MM.1S (cell line): ENCODE measurements at regions not wholly inside any gene's neighbourhood (a gene's known extent, or its start where the extent isn't known, plus 50 kb on each side); places are given as distances from the start of the nearest gene placed in this dataset.

ENCODE experiments used
- EZH2 ChIP-seq: fragments of 300-600 bp; sonication (generic); optimal IDR thresholded peaks from 2 replicates; pipeline ENCODE3; 2017; ENCODE audit warnings: low read depth, mild to moderate bottlenecking, antibody characterized with exemption, low read length, mixed read lengths
- EZH2phosphoT487 ChIP-seq: fragments of 300-600 bp; sonication (generic); IDR thresholded peaks from 2 replicates; pipeline ENCODE4 v1.6.1; 2018; ENCODE audit warnings: antibody characterized with exemption, low read length
- TF ChIP-seq, protein P1 (sequence below): fragments of 300-600 bp; sonication (generic); IDR thresholded peaks from 2 replicates; pipeline ENCODE4 v1.5.1; 2016; ENCODE audit warnings: antibody characterized with exemption, low read length, mixed read lengths

DNA sequence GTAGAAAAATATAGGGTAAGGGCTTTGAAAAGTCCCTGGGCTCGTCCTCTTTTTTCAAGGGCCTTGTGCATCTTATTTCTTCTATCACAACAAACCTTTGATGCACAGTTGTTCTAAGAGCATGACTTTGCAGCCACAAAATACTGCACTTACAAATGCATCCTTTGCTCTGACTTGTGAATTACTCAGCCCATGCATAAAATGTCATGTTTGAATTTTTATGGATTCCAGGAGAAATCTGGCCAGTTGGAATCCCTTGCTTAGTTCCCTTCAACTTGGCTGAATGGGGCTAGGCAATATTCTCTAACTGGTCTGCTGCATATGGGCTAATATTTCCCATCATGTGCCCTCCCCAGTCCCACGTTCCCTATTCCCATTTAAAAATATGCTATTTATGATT lies 523.9 kb upstream of the RGMA start:
- TF ChIP-seq, protein P1, sequence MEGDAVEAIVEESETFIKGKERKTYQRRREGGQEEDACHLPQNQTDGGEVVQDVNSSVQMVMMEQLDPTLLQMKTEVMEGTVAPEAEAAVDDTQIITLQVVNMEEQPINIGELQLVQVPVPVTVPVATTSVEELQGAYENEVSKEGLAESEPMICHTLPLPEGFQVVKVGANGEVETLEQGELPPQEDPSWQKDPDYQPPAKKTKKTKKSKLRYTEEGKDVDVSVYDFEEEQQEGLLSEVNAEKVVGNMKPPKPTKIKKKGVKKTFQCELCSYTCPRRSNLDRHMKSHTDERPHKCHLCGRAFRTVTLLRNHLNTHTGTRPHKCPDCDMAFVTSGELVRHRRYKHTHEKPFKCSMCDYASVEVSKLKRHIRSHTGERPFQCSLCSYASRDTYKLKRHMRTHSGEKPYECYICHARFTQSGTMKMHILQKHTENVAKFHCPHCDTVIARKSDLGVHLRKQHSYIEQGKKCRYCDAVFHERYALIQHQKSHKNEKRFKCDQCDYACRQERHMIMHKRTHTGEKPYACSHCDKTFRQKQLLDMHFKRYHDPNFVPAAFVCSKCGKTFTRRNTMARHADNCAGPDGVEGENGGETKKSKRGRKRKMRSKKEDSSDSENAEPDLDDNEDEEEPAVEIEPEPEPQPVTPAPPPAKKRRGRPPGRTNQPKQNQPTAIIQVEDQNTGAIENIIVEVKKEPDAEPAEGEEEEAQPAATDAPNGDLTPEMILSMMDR = no peak
- TF ChIP-seq EZH2phosphoT487 (no peak), EZH2 (no peak)
